RWPE2 (cell line): ENCODE measurements at regions not wholly inside any gene's neighbourhood (a gene's known extent, or its start where the extent isn't known, plus 50 kb on each side); places are given as distances from the start of the nearest gene placed in this dataset.

Source experiments
- ATAC-seq: fragments of 200-7000 bp; cut with Tn5 transposase; 3 replicates; pipeline ENCODE4 v1.9.1; 2021; ENCODE audit warnings: low read depth
- DNase-seq: peaks from one replicate; pipeline ENCODE4 v3.0.0-alpha.2; 2020; ENCODE audit warnings: low spot score
- H3K27ac ChIP-seq: fragments of 450-650 bp; 2 replicates; pipeline ENCODE4 v1.5.1; 2017; ENCODE audit warnings: mild to moderate bottlenecking; ENCODE audit not compliant: poor library complexity, severe bottlenecking
- H3K27me3 ChIP-seq: fragments of 250-450 bp; sonication (Bioruptor Pico); 2 replicates; pipeline ENCODE4 v1.5.1; 2021; ENCODE audit warnings: mild to moderate bottlenecking, moderate library complexity; ENCODE audit not compliant: insufficient read depth, poor library complexity, severe bottlenecking
- H3K36me3 ChIP-seq: fragments of 250-450 bp; sonication (Bioruptor Pico); 2 replicates; pipeline ENCODE4 v1.5.1; 2020; ENCODE audit warnings: low read depth, mild to moderate bottlenecking, moderate library complexity
- H3K4me1 ChIP-seq: fragments of 250-450 bp; sonication (Bioruptor Pico); 2 replicates; pipeline ENCODE4 v1.5.1; 2021; ENCODE audit warnings: mild to moderate bottlenecking, moderate library complexity; ENCODE audit not compliant: insufficient read depth, poor library complexity, severe bottlenecking
- H3K4me3 ChIP-seq: fragments of 250-450 bp; sonication (Bioruptor Pico); 2 replicates; pipeline ENCODE4 v1.5.1; 2021; ENCODE audit warnings: mild to moderate bottlenecking, moderate library complexity; ENCODE audit not compliant: severe bottlenecking
- H3K9me3 ChIP-seq: fragments of 250-450 bp; sonication (Bioruptor Pico); 2 replicates; pipeline ENCODE4 v1.5.1; 2021; ENCODE audit warnings: mild to moderate bottlenecking, moderate library complexity; ENCODE audit not compliant: severe bottlenecking
- CTCF ChIP-seq: fragments of 450-650 bp; IDR thresholded peaks from one replicate; pipeline ENCODE4 v1.5.1; 2017; ENCODE audit warnings: mild to moderate bottlenecking, moderate library complexity; ENCODE audit not compliant: poor library complexity, severe bottlenecking

DNA sequence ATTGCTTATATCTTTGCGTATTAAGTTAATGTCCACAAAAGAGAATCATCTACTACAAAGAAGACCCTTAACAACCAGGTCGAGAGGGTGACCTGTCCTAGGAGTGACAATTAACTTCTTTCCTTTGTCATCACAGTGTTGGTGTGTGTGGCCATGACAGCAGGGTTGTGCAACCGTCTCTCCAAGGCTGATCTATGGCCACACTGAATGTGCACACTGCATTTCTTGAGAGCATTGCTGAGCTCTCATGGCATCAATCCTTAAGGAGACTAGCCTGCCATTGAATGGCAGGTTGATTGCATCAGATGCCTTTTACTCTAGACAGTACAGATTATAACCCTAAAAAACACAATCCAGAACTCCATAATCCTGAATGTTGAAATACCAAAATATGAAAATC, 86.5 kb upstream of the OLFM3 start:
- Histone ChIP-seq H3K9me3 (no peaks in the 10 kb centered on the region), H3K4me3 (no peak overlapping the region), H3K36me3 (no peaks in the 10 kb centered on the region), H3K27ac (no peak overlapping the region), H3K27me3 (no peaks in the 10 kb centered on the region), H3K4me1 (no peaks in the 10 kb centered on the region)
- DNase-seq (no peak), ATAC-seq (no peak)
- TF ChIP-seq CTCF: no peak

DNA sequence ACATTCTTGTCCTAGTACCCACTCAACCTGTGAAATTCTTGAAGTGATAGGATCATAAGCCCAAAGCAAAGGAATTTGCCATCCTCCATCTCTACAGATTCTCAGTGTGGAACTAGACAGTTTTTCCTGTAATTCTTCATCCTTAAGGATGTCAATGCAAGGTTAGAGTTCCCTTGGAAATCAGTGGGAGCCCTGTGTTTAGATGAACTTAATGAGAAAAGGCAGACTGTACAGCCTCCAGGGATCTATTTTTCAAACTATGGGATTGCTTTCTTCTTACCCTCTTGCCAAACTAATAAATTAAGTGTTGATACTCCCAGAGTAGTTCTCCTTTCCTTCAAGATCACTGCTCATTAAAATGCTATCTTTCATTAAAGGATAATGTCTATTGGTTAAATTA, 78.1 kb upstream of the OLFM3 start:
- H3K4me3 ChIP-seq: no peak overlapping the region
- H3K4me1 ChIP-seq: no peaks in the 10 kb centered on the region
- TF ChIP-seq CTCF: no peak
- H3K27me3 ChIP-seq: no peaks in the 10 kb centered on the region
- H3K36me3 ChIP-seq: no peaks in the 10 kb centered on the region
- DNase-seq (no peak), ATAC-seq (no peak)
- H3K27ac ChIP-seq: no peak overlapping the region
- no peaks in the 10 kb centered on the region for H3K9me3 ChIP-seq

GRCh38 chr1:102071451-102071850, 74.7 kb upstream of the OLFM3 start:
- ATAC-seq (no peak), DNase-seq (no peak)
- H3K4me3 ChIP-seq: no peak overlapping the region
- TF ChIP-seq CTCF: no peak
- no peaks in the 10 kb centered on the region for H3K36me3 ChIP-seq
- H3K27me3 ChIP-seq: no peaks in the 10 kb centered on the region
- H3K4me1 ChIP-seq: no peaks in the 10 kb centered on the region
- no peak overlapping the region for H3K27ac ChIP-seq
- no peaks in the 10 kb centered on the region for H3K9me3 ChIP-seq

- Histone ChIP-seq H3K36me3 (no peaks in the 10 kb centered on the region), H3K4me1 (no peaks in the 10 kb centered on the region), H3K9me3 (no peaks in the 10 kb centered on the region), H3K27ac (no peak overlapping the region), H3K4me3 (no peak overlapping the region), H3K27me3 (no peaks in the 10 kb centered on the region)
- ATAC-seq (no peak), DNase-seq (no peak)
- no peak for TF ChIP-seq CTCF
These were observed 53.8 kb upstream of the OLFM3 start for GRCh38 chr1:102050556-102050955.

DNA sequence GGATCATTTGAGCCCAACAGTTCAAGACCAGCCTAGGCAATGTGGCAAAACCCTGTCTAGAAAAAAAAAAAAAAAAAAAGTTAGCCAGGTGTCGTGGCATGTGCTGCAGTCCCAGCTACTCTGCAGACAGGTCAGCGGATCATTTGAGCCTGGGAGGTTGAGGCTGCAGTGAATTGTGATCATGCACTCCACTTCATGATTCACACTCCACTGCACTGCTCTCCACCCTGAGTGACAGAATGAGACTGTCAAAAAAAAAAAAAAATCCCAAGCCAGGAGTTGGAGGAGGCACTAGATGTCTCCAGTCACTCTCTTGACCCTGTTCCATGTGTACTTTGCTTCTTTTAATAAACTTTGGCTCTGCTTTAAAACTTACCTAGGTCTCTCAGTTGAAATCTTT, 51.0 kb upstream of the OLFM3 start:
- H3K4me3 ChIP-seq: no peak overlapping the region
- no peak overlapping the region for H3K27ac ChIP-seq
- no peak for TF ChIP-seq CTCF
- ATAC-seq: no peak
- no peaks in the 10 kb centered on the region for H3K27me3 ChIP-seq
- no peaks in the 10 kb centered on the region for H3K4me1 ChIP-seq
- no peak for DNase-seq
- no peaks in the 10 kb centered on the region for H3K36me3 ChIP-seq
- no peaks in the 10 kb centered on the region for H3K9me3 ChIP-seq
